ENCODE measurements at regions not wholly inside any gene's neighbourhood (a gene's known extent, or its start where the extent isn't known, plus 50 kb on each side); places are given as distances from the start of the nearest gene placed in this dataset.

GRCh38 chr4:149269835-149270234, 545.8 kb downstream of the IQCM start:
- no peak overlapping the region for H3K27ac ChIP-seq
- no peak for TF ChIP-seq CTCF (IDR thresholded peaks at IDR 0.05)
- ATAC-seq (ENCODE audit: insufficient number of reproducible peaks, low FRiP score, low read depth) (no peak), DNase-seq (ENCODE audit: low spot score) (no peak)
- H3K27me3 ChIP-seq (replicated peaks; ENCODE audit: insufficient read depth), result no peaks in the 10 kb centered on the region
- H3K36me3 ChIP-seq, result no peaks in the 10 kb centered on the region
- H3K4me3 ChIP-seq, result no peak overlapping the region
- H3K4me1 ChIP-seq (ENCODE audit: control insufficient read depth in 1 of 2, low read depth in 2 of 2), result no peaks in the 10 kb centered on the region
- H3K9me3 ChIP-seq, result peaks cover 5% of the 10 kb centered on the region

- Histone ChIP-seq H3K36me3 (no peaks in the 10 kb centered on the region), H3K27ac (no peak overlapping the region), H3K27me3 (replicated peaks; ENCODE audit: insufficient read depth) (no peaks in the 10 kb centered on the region), H3K4me1 (ENCODE audit: control insufficient read depth in 1 of 2, low read depth in 2 of 2) (no peaks in the 10 kb centered on the region), H3K9me3 (no peaks in the 10 kb centered on the region), H3K4me3 (no peak overlapping the region)
- no peak for ATAC-seq (ENCODE audit: insufficient number of reproducible peaks, low FRiP score, low read depth)
- TF ChIP-seq CTCF (IDR thresholded peaks at IDR 0.05), result no peak
- no peak for DNase-seq (ENCODE audit: low spot score)
Measured at GRCh38 chr4:149266301-149266700, 549.3 kb downstream of the IQCM start.

- no peak overlapping the region for H3K4me3 ChIP-seq
- H3K27me3 ChIP-seq (replicated peaks; ENCODE audit: insufficient read depth), result no peaks in the 10 kb centered on the region
- ATAC-seq (ENCODE audit: insufficient number of reproducible peaks, low FRiP score, low read depth) (no peak), DNase-seq (ENCODE audit: low spot score) (no peak)
- no peaks in the 10 kb centered on the region for H3K4me1 ChIP-seq (ENCODE audit: control insufficient read depth in 1 of 2, low read depth in 2 of 2)
- TF ChIP-seq CTCF (IDR thresholded peaks at IDR 0.05), result no peak
- no peaks in the 10 kb centered on the region for H3K36me3 ChIP-seq
- no peaks in the 10 kb centered on the region for H3K9me3 ChIP-seq
- no peak overlapping the region for H3K27ac ChIP-seq
Measured at GRCh38 chr4:149265645-149266044, 550.0 kb downstream of the IQCM start.

GRCh38 chr4:149264093-149264733, 551.4 kb downstream of the IQCM start:
- no peaks in the 10 kb centered on the region for H3K27me3 ChIP-seq (replicated peaks; ENCODE audit: insufficient read depth)
- no peak for TF ChIP-seq CTCF (IDR thresholded peaks at IDR 0.05)
- DNase-seq (ENCODE audit: low spot score) (no peak), ATAC-seq (ENCODE audit: insufficient number of reproducible peaks, low FRiP score, low read depth) (no peak)
- H3K36me3 ChIP-seq, result no peaks in the 10 kb centered on the region
- no peak overlapping the region for H3K27ac ChIP-seq
- H3K4me1 ChIP-seq (ENCODE audit: control insufficient read depth in 1 of 2, low read depth in 2 of 2), result no peaks in the 10 kb centered on the region
- H3K4me3 ChIP-seq, result no peak overlapping the region
- H3K9me3 ChIP-seq, result no peaks in the 10 kb centered on the region

GRCh38 chr4:149248191-149248764, 567.4 kb downstream of the IQCM start:
- H3K27me3 ChIP-seq (replicated peaks; ENCODE audit: insufficient read depth), result no peaks in the 10 kb centered on the region
- no peak for ATAC-seq (ENCODE audit: insufficient number of reproducible peaks, low FRiP score, low read depth)
- H3K4me3 ChIP-seq, result no peak overlapping the region
- no peak overlapping the region for H3K27ac ChIP-seq
- no peaks in the 10 kb centered on the region for H3K9me3 ChIP-seq
- no peak for TF ChIP-seq CTCF (IDR thresholded peaks at IDR 0.05)
- no peaks in the 10 kb centered on the region for H3K36me3 ChIP-seq
- DNase-seq (ENCODE audit: low spot score), result no peak
- H3K4me1 ChIP-seq (ENCODE audit: control insufficient read depth in 1 of 2, low read depth in 2 of 2), result no peaks in the 10 kb centered on the region

All from thoracic aorta (tissue), 2 donors.